HFF-Myc (cell line): ENCODE measurements at regions not wholly inside any gene's neighbourhood (a gene's known extent, or its start where the extent isn't known, plus 50 kb on each side); places are given as distances from the start of the nearest gene placed in this dataset.

Source experiments
- DNase-seq: peaks from one replicate; pipeline ENCODE4 v3.0.0-alpha.2; 2011; ENCODE audit warnings: low read depth; ENCODE audit errors: extremely low read depth
- H3K4me3 ChIP-seq: replicated peaks from 2 replicates; pipeline ENCODE4 v1.5.1; 2011; ENCODE audit warnings: low read depth, mild to moderate bottlenecking, control low read depth, low read length
- TF ChIP-seq, protein P1 (sequence below): IDR thresholded peaks from 2 replicates; pipeline ENCODE4 v1.5.1; 2012; ENCODE audit warnings: mild to moderate bottlenecking, low read depth, low read length, control low read depth; ENCODE audit errors: missing control alignments

DNA sequence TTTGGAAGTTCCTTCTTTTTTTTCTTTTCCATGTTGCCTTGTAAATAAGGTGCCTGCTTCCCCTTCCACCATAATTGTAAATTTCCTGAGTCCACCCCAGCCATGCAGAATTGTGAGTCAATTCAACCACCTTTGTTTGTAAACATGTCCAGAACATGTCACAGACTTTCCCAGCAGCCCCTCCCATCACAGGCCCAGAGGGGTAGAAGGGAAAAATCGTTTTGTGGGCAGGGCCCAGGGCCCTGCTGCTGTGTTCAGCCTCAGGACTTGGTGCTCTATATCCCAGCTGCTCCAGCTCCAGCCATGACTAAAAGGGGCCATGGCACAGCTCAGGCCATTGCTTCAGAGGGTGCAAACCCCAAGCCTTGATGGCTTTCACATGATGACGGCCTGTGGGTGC, 384.6 kb upstream of the NCAM2 start:
- no peak for DNase-seq
- H3K4me3 ChIP-seq, result no peak overlapping the region
- TF ChIP-seq, protein P1, sequence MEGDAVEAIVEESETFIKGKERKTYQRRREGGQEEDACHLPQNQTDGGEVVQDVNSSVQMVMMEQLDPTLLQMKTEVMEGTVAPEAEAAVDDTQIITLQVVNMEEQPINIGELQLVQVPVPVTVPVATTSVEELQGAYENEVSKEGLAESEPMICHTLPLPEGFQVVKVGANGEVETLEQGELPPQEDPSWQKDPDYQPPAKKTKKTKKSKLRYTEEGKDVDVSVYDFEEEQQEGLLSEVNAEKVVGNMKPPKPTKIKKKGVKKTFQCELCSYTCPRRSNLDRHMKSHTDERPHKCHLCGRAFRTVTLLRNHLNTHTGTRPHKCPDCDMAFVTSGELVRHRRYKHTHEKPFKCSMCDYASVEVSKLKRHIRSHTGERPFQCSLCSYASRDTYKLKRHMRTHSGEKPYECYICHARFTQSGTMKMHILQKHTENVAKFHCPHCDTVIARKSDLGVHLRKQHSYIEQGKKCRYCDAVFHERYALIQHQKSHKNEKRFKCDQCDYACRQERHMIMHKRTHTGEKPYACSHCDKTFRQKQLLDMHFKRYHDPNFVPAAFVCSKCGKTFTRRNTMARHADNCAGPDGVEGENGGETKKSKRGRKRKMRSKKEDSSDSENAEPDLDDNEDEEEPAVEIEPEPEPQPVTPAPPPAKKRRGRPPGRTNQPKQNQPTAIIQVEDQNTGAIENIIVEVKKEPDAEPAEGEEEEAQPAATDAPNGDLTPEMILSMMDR, result no peak

DNA sequence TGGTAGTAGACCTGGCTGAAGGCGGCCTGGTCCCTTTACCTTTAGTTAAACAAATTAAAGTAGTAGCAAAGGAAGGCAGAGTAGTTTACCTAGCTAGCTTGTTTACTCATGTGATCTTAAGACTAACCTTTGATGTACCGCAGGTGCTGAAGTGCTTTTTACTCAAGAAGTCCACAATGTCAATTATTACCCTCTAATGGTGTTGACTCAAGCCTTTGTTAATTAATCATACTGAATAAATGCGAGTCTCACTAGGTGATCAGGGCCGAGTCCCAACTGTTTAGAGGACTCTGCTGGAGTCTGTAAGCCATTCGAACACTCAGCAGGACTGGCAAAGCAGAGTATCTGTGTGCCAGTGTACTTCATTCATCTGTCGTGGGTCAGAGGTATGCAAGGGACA, 381.1 kb upstream of the NCAM2 start:
- no peak overlapping the region for H3K4me3 ChIP-seq
- TF ChIP-seq, protein P1, result no peak
- DNase-seq, result no peak

DNA sequence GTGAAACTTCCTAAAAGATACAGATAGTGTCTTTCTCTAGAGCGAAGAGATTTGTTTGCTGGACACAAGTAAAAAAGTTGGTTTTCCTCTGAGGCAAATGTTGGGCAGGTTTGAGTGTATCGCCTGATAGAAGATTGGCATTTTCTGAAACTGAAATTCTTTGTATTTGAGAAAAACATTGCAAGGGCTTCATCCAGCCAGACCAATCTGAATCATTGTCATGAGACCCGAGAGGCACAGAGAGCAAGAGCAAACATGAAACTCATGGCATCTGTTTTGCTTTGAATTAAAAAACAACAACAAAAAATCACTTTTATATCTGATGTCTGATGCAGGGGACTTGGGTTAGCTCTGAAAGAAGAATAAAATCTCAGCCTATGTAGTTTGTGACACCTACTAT, 379.3 kb upstream of the NCAM2 start:
- TF ChIP-seq, protein P1, result no peak
- DNase-seq, result no peak
- no peak overlapping the region for H3K4me3 ChIP-seq

DNA sequence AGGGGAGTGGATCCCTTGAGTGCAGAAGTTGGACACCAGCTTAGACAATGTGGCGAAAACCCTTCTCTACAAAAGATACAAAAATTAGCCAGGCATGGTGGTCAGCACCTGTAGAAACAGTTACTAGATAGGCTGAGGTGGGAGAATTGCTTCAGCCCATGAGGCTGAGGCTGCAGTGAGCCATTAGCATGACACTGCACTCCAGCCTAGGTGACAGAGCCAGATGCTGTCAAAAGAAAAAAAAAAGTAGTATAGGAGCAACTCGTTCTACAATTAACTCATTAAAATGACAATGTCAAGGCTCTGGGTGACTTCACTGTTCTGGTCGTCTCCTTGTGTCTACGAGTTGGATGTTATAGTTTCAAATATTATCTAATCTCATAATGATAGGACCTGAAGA, 370.6 kb upstream of the NCAM2 start:
- no peak for DNase-seq
- TF ChIP-seq, protein P1, result no peak
- no peak overlapping the region for H3K4me3 ChIP-seq

DNA sequence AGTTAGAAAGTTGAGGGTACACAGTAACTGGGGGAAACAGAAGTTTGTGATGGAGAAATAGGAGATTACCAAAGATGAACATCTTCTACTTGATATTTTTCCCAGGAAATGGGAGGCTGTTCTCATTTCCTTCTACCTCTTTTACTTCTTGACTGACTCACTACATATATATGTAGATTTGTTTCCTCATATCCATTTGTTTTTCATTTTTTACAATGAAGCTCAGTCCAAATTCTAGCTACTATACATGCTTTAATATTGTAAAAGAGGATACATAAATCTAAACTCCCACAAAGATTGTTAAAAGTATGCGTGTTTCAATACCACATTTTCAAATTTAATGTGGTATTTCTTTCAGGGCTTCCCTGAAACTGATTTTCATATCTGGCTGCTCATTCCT, 366.6 kb upstream of the NCAM2 start:
- TF ChIP-seq, protein P1, result no peak
- DNase-seq, result no peak
- no peak overlapping the region for H3K4me3 ChIP-seq

DNA sequence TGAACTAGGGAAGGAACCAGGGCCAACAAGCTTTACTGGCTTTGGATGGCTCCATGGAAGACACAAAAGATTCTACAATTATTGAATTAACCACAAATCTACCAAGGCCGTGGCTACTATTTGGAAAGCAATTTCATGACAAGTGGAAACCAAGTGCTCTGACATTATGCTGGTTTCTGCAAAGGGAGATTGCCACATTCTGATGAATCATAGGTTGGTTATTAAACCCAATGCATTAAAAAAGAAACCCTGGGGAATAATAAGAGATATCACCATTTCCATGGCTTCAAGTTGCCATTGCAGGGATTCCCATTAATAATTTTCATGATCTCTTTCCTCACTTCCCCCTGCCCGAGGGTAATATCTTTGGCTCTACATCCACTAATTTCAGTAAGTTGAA, 359.2 kb upstream of the NCAM2 start:
- no peak for DNase-seq

DNA sequence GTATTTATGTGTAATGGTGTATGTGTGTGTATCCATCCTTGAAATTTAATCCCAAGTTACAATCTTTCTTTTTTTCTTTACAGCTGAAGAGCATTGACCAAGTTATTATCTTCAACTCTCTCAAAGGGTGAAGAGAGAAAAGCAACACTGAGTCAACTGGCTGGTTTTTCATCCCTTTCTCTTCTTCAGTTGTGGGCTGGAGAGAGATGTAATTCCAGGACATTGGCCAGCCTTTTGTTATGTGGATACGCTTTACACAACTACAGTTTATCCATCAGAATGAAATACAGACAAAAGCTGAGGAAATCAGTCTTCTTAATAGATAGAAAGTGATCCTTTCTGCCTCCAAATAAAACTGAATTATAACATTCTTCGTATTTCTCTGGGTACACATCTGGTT, 357.0 kb upstream of the NCAM2 start:
- TF ChIP-seq, protein P1, result no peak
- DNase-seq, result no peak
- no peak overlapping the region for H3K4me3 ChIP-seq

More for the DNA sequence above, 359.2 kb upstream of the NCAM2 start:
- no peak overlapping the region for H3K4me3 ChIP-seq
- TF ChIP-seq, protein P1, result no peak
